WTC11 (cell line): ENCODE measurements at regions not wholly inside any gene's neighbourhood (a gene's known extent, or its start where the extent isn't known, plus 50 kb on each side); places are given as distances from the start of the nearest gene placed in this dataset.

Experiments used
- CREB1 ChIP-seq: sonication (generic); formaldehyde crosslinking; IDR thresholded peaks from 2 replicates; pipeline ENCODE4 v1.8.0; 2023; ENCODE audit warnings: mild to moderate bottlenecking, missing genetic modification reagents
- JAZF1 ChIP-seq: fragments of 250-450 bp; sonication (Bioruptor Pico); IDR thresholded peaks from 2 replicates; pipeline ENCODE4 v1.9.0; 2021; ENCODE audit warnings: moderate library complexity, mild to moderate bottlenecking, inconsistent platforms
- NFE2L1 ChIP-seq: sonication (generic); formaldehyde crosslinking; IDR thresholded peaks from 2 replicates; pipeline ENCODE4 v1.8.1; 2023; ENCODE audit warnings: missing genetic modification reagents
- NR2C2 ChIP-seq: sonication (generic); formaldehyde crosslinking; IDR thresholded peaks from 2 replicates; pipeline ENCODE4 v1.8.0; 2022; ENCODE audit warnings: mild to moderate bottlenecking, missing genetic modification reagents
- OVOL2 ChIP-seq: fragments of 250-450 bp; sonication (Bioruptor Pico); IDR thresholded peaks from 2 replicates; pipeline ENCODE4 v1.9.0; 2021; ENCODE audit warnings: mild to moderate bottlenecking, borderline replicate concordance
- TCF7 ChIP-seq: sonication (generic); formaldehyde crosslinking; IDR thresholded peaks from 2 replicates; pipeline ENCODE4 v1.8.0; 2022; ENCODE audit warnings: mild to moderate bottlenecking, low read depth, missing genetic modification reagents, moderate library complexity
- USF1 ChIP-seq: sonication (generic); formaldehyde crosslinking; IDR thresholded peaks from 2 replicates; pipeline ENCODE4 v1.8.0; 2022; ENCODE audit warnings: mild to moderate bottlenecking, missing genetic modification reagents
- ZNF671 ChIP-seq: fragments of 250-450 bp; sonication (Bioruptor Pico); IDR thresholded peaks from 2 replicates; pipeline ENCODE4 v1.8.0; 2021; ENCODE audit warnings: mild to moderate bottlenecking
- TF ChIP-seq, protein P1 (sequence below): fragments of 200-600 bp; IDR thresholded peaks from 2 replicates; pipeline ENCODE4 v1.8.0; 2022; ENCODE audit warnings: antibody characterized with exemption
- TF ChIP-seq, protein P2 (sequence below): sonication (generic); formaldehyde crosslinking; IDR thresholded peaks from 2 replicates; pipeline ENCODE4 v1.8.1; 2023; ENCODE audit warnings: mild to moderate bottlenecking, missing genetic modification reagents, borderline replicate concordance
- TF ChIP-seq, protein P3 (sequence below): sonication (generic); formaldehyde crosslinking; IDR thresholded peaks from 2 replicates; pipeline ENCODE4 v1.8.1; 2022; ENCODE audit warnings: low read depth, mild to moderate bottlenecking, moderate library complexity, missing genetic modification reagents, borderline replicate concordance

DNA sequence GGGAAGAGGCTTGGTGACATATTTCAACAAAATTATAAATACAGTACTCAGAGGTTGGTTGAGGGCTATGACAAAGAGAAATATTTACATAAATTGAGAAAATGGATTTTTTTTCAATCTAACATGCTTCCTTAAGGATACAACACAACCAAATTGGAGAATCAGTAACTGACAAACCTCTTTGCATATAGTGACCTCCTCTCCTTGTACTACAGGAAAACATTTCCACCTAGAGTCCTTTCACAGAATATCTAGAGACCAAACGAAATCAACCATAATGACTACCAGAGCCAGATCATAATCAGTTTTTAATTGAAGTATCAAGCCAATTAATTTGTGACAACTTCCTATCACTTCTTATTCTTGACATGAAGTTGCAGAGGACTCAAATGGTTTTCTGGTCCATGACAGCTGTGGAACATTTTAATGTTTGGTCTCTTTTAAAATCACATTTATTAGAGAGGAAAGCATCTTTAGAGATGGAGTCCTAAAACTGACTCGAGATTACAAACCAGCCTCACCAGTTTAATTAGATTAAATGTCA lies 1636.5 kb upstream of the C9orf72 start:
- TF ChIP-seq NFE2L1 (CRISPR knock-in tag) (no peak), TCF7 (CRISPR knock-in tag) (no peak), NR2C2 (CRISPR knock-in tag) (no peak), JAZF1 (CRISPR knock-in tag) (no peak), ZNF671 (CRISPR knock-in tag) (no peak), CREB1 (CRISPR knock-in tag) (no peak), USF1 (no peak), OVOL2 (CRISPR knock-in tag) (no peak)
- TF ChIP-seq, protein P1, sequence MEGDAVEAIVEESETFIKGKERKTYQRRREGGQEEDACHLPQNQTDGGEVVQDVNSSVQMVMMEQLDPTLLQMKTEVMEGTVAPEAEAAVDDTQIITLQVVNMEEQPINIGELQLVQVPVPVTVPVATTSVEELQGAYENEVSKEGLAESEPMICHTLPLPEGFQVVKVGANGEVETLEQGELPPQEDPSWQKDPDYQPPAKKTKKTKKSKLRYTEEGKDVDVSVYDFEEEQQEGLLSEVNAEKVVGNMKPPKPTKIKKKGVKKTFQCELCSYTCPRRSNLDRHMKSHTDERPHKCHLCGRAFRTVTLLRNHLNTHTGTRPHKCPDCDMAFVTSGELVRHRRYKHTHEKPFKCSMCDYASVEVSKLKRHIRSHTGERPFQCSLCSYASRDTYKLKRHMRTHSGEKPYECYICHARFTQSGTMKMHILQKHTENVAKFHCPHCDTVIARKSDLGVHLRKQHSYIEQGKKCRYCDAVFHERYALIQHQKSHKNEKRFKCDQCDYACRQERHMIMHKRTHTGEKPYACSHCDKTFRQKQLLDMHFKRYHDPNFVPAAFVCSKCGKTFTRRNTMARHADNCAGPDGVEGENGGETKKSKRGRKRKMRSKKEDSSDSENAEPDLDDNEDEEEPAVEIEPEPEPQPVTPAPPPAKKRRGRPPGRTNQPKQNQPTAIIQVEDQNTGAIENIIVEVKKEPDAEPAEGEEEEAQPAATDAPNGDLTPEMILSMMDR: no peak
- TF ChIP-seq, protein P2, sequence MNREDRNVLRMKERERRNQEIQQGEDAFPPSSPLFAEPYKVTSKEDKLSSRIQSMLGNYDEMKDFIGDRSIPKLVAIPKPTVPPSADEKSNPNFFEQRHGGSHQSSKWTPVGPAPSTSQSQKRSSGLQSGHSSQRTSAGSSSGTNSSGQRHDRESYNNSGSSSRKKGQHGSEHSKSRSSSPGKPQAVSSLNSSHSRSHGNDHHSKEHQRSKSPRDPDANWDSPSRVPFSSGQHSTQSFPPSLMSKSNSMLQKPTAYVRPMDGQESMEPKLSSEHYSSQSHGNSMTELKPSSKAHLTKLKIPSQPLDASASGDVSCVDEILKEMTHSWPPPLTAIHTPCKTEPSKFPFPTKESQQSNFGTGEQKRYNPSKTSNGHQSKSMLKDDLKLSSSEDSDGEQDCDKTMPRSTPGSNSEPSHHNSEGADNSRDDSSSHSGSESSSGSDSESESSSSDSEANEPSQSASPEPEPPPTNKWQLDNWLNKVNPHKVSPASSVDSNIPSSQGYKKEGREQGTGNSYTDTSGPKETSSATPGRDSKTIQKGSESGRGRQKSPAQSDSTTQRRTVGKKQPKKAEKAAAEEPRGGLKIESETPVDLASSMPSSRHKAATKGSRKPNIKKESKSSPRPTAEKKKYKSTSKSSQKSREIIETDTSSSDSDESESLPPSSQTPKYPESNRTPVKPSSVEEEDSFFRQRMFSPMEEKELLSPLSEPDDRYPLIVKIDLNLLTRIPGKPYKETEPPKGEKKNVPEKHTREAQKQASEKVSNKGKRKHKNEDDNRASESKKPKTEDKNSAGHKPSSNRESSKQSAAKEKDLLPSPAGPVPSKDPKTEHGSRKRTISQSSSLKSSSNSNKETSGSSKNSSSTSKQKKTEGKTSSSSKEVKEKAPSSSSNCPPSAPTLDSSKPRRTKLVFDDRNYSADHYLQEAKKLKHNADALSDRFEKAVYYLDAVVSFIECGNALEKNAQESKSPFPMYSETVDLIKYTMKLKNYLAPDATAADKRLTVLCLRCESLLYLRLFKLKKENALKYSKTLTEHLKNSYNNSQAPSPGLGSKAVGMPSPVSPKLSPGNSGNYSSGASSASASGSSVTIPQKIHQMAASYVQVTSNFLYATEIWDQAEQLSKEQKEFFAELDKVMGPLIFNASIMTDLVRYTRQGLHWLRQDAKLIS (CRISPR knock-in tag): no peak
- TF ChIP-seq, protein P3, sequence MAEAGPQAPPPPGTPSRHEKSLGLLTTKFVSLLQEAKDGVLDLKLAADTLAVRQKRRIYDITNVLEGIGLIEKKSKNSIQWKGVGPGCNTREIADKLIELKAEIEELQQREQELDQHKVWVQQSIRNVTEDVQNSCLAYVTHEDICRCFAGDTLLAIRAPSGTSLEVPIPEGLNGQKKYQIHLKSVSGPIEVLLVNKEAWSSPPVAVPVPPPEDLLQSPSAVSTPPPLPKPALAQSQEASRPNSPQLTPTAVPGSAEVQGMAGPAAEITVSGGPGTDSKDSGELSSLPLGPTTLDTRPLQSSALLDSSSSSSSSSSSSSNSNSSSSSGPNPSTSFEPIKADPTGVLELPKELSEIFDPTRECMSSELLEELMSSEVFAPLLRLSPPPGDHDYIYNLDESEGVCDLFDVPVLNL: no peak
